GM19463 (cell line): ENCODE measurements at regions not wholly inside any gene's neighbourhood (a gene's known extent, or its start where the extent isn't known, plus 50 kb on each side); places are given as distances from the start of the nearest gene placed in this dataset.

Experiments
- ATAC-seq: cut with Tn5 transposase; IDR thresholded peaks from one replicate; pipeline ENCODE4 v1.9.1; 2021; ENCODE audit warnings: mild to moderate bottlenecking, moderate library complexity; ENCODE audit not compliant: unreplicated experiment

GRCh38 chr12:60980558-60980957 lies 1279.6 kb upstream of the USP15 start:
- no peak for ATAC-seq

GRCh38 chr12:60981473-60981872 lies 1278.7 kb upstream of the USP15 start:
- ATAC-seq, result no peak

- no peak for ATAC-seq
Measured at GRCh38 chr12:60992087-60992486, 1268.1 kb upstream of the USP15 start.

GRCh38 chr12:60995256-60995825 lies 1264.9 kb upstream of the USP15 start:
- no peak for ATAC-seq

GRCh38 chr12:60997869-60998378 lies 1262.3 kb upstream of the USP15 start:
- no peak for ATAC-seq

- ATAC-seq, result no peak
Measured at GRCh38 chr12:61009192-61009591, 1251.0 kb upstream of the USP15 start.

- no peak for ATAC-seq
Measured at GRCh38 chr12:61011767-61012423, 1248.3 kb upstream of the USP15 start.

- peak; percentile 94 for ATAC-seq
Measured at GRCh38 chr12:61018571-61018970, 1241.6 kb upstream of the USP15 start.

- no peak for ATAC-seq
Measured at GRCh38 chr12:61023231-61023630, 1237.0 kb upstream of the USP15 start.

GRCh38 chr12:61029516-61029915 lies 1230.7 kb upstream of the USP15 start:
- no peak for ATAC-seq

- ATAC-seq, result no peak
Measured at GRCh38 chr12:61037792-61038191, 1222.4 kb upstream of the USP15 start.

- ATAC-seq, result no peak
Measured at GRCh38 chr12:61043838-61044237, 1216.4 kb upstream of the USP15 start.

- ATAC-seq, result no peak
Measured at GRCh38 chr12:61044766-61045165, 1215.4 kb upstream of the USP15 start.

- no peak for ATAC-seq
Measured at GRCh38 chr12:61070640-61071414, 1189.4 kb upstream of the USP15 start.

GRCh38 chr12:61072717-61073116 lies 1187.5 kb upstream of the USP15 start:
- no peak for ATAC-seq

- ATAC-seq, result no peak
Measured at GRCh38 chr12:61095111-61095510, 1165.1 kb upstream of the USP15 start.

- ATAC-seq, result no peak
Measured at GRCh38 chr12:61098031-61098580, 1162.1 kb upstream of the USP15 start.

GRCh38 chr12:61107118-61107517 lies 1153.1 kb upstream of the USP15 start:
- no peak for ATAC-seq

- no peak for ATAC-seq
Measured at GRCh38 chr12:61111218-61111617, 1149.0 kb upstream of the USP15 start.

- ATAC-seq, result no peak
Measured at GRCh38 chr12:61137677-61138414, 1122.4 kb upstream of the USP15 start.

- ATAC-seq, result no peak
Measured at GRCh38 chr12:61138415-61138759, 1121.8 kb upstream of the USP15 start.
